Stomach smooth muscle (tissue), 2 donors: ENCODE measurements at regions not wholly inside any gene's neighbourhood (a gene's known extent, or its start where the extent isn't known, plus 50 kb on each side); places are given as distances from the start of the nearest gene placed in this dataset.

ENCODE experiments used
- H3K27ac ChIP-seq: one replicate; pipeline ENCODE4 v1.7.0; 2013; ENCODE audit warnings: mild to moderate bottlenecking, low read length, inconsistent platforms
- H3K27me3 ChIP-seq, 2 donors: one replicate each; pipeline ENCODE4 v1.7.0; 2013; ENCODE audit warnings: low read length in 2 of 2; ENCODE audit not compliant: insufficient read depth in 2 of 2, control insufficient read depth in 1 of 2
- H3K36me3 ChIP-seq, 2 donors: one replicate each; pipeline ENCODE4 v1.7.0; 2013; ENCODE audit warnings: low read length in 2 of 2; ENCODE audit not compliant: control insufficient read depth in 2 of 2, insufficient read depth in 2 of 2
- H3K4me1 ChIP-seq: one replicate; pipeline ENCODE4 v1.7.0; 2013; ENCODE audit warnings: low read length; ENCODE audit not compliant: control insufficient read depth, insufficient read depth
- H3K4me3 ChIP-seq, 2 donors: one replicate each; pipeline ENCODE4 v1.7.0; 2013; ENCODE audit warnings: low read length in 2 of 2
- H3K9ac ChIP-seq, 2 donors: one replicate each; pipeline ENCODE4 v1.7.0; 2013; ENCODE audit warnings: low read length in 2 of 2, mild to moderate bottlenecking in 1 of 2
- H3K9me3 ChIP-seq, 2 donors: one replicate each; pipeline ENCODE4 v1.7.0; 2013; ENCODE audit warnings: low read length in 2 of 2; ENCODE audit not compliant: control insufficient read depth in 2 of 2
- donor health status: healthy.
- donor health status: Pancreatic carcinoma.

GRCh38 chr11:112459001-112459400 is 198.3 kb upstream of the PLET1 start:
- no peaks in the 10 kb centered on the region for H3K4me1 ChIP-seq
- no peak overlapping the region for H3K27ac ChIP-seq
- no peaks in the 10 kb centered on the region for H3K27me3 ChIP-seq
- H3K36me3 ChIP-seq = no peaks in the 10 kb centered on the region
- H3K9ac ChIP-seq = no peak overlapping the region
- H3K9me3 ChIP-seq = peaks cover 0 to 4% of the 10 kb centered on the region in 2 donors
- no peak overlapping the region for H3K4me3 ChIP-seq

- Histone ChIP-seq H3K27ac (no peak overlapping the region), H3K9me3 (peaks cover 0 to 4% of the 10 kb centered on the region in 2 donors), H3K4me1 (no peaks in the 10 kb centered on the region), H3K4me3 (no peak overlapping the region), H3K27me3 (no peaks in the 10 kb centered on the region), H3K9ac (no peak overlapping the region), H3K36me3 (no peaks in the 10 kb centered on the region)
These were observed 199.5 kb upstream of the PLET1 start for GRCh38 chr11:112460141-112460540.

- H3K4me3 ChIP-seq = no peak overlapping the region
- no peaks in the 10 kb centered on the region for H3K9me3 ChIP-seq
- no peak overlapping the region for H3K27ac ChIP-seq
- H3K27me3 ChIP-seq = no peaks in the 10 kb centered on the region
- H3K36me3 ChIP-seq = no peaks in the 10 kb centered on the region
- H3K9ac ChIP-seq = no peak overlapping the region
- no peaks in the 10 kb centered on the region for H3K4me1 ChIP-seq
These were observed 204.3 kb upstream of the PLET1 start for GRCh38 chr11:112464949-112465348.

GRCh38 chr11:112465433-112466024 is 204.9 kb upstream of the PLET1 start:
- no peaks in the 10 kb centered on the region for H3K27me3 ChIP-seq
- no peak overlapping the region for H3K27ac ChIP-seq
- H3K9me3 ChIP-seq = no peaks in the 10 kb centered on the region
- H3K36me3 ChIP-seq = no peaks in the 10 kb centered on the region
- no peak overlapping the region for H3K9ac ChIP-seq
- H3K4me1 ChIP-seq = no peaks in the 10 kb centered on the region
- no peak overlapping the region for H3K4me3 ChIP-seq

GRCh38 chr11:112467721-112468120 is 207.1 kb upstream of the PLET1 start:
- Histone ChIP-seq H3K36me3 (no peaks in the 10 kb centered on the region), H3K9ac (no peak overlapping the region), H3K4me1 (no peaks in the 10 kb centered on the region), H3K27me3 (no peaks in the 10 kb centered on the region), H3K27ac (no peak overlapping the region), H3K4me3 (no peak overlapping the region), H3K9me3 (no peaks in the 10 kb centered on the region)

- Histone ChIP-seq H3K27me3 (no peaks in the 10 kb centered on the region), H3K4me1 (no peaks in the 10 kb centered on the region), H3K4me3 (no peak overlapping the region), H3K9me3 (no peaks in the 10 kb centered on the region), H3K36me3 (no peaks in the 10 kb centered on the region), H3K27ac (no peak overlapping the region), H3K9ac (no peak overlapping the region)
These were observed 208.7 kb upstream of the PLET1 start for GRCh38 chr11:112469376-112469775.

- Histone ChIP-seq H3K4me1 (no peaks in the 10 kb centered on the region), H3K4me3 (no peak overlapping the region), H3K27ac (no peak overlapping the region), H3K27me3 (no peaks in the 10 kb centered on the region), H3K36me3 (no peaks in the 10 kb centered on the region), H3K9ac (no peak overlapping the region), H3K9me3 (no peaks in the 10 kb centered on the region)
These were observed 209.7 kb upstream of the PLET1 start for GRCh38 chr11:112470355-112470754.

GRCh38 chr11:112471731-112472130 is 211.1 kb upstream of the PLET1 start:
- no peaks in the 10 kb centered on the region for H3K27me3 ChIP-seq
- no peaks in the 10 kb centered on the region for H3K4me1 ChIP-seq
- no peaks in the 10 kb centered on the region for H3K9me3 ChIP-seq
- H3K4me3 ChIP-seq = no peak overlapping the region
- H3K27ac ChIP-seq = no peak overlapping the region
- no peaks in the 10 kb centered on the region for H3K36me3 ChIP-seq
- H3K9ac ChIP-seq = no peak overlapping the region

- H3K9ac ChIP-seq = no peak overlapping the region
- no peak overlapping the region for H3K4me3 ChIP-seq
- H3K27ac ChIP-seq = no peak overlapping the region
- H3K4me1 ChIP-seq = no peaks in the 10 kb centered on the region
- no peaks in the 10 kb centered on the region for H3K9me3 ChIP-seq
- no peaks in the 10 kb centered on the region for H3K36me3 ChIP-seq
- no peaks in the 10 kb centered on the region for H3K27me3 ChIP-seq
These were observed 216.5 kb upstream of the PLET1 start for GRCh38 chr11:112477152-112477551.

GRCh38 chr11:112477581-112478317 is 217.1 kb upstream of the PLET1 start:
- no peak overlapping the region for H3K9ac ChIP-seq

GRCh38 chr11:112478806-112479205 is 218.1 kb upstream of the PLET1 start:
- H3K36me3 ChIP-seq = no peaks in the 10 kb centered on the region
- H3K4me3 ChIP-seq = no peak overlapping the region
- H3K27ac ChIP-seq = no peak overlapping the region
- no peaks in the 10 kb centered on the region for H3K9me3 ChIP-seq
- no peaks in the 10 kb centered on the region for H3K4me1 ChIP-seq
- H3K9ac ChIP-seq = no peak overlapping the region
- no peaks in the 10 kb centered on the region for H3K27me3 ChIP-seq

More at GRCh38 chr11:112477581-112478317, 217.1 kb upstream of the PLET1 start:
- Histone ChIP-seq H3K4me3 (no peak overlapping the region), H3K27me3 (no peaks in the 10 kb centered on the region), H3K4me1 (no peaks in the 10 kb centered on the region), H3K27ac (no peak overlapping the region), H3K9me3 (no peaks in the 10 kb centered on the region), H3K36me3 (no peaks in the 10 kb centered on the region)
